Middle frontal gyrus (tissue), 1 donor: ENCODE measurements at regions not wholly inside any gene's neighbourhood (a gene's known extent, or its start where the extent isn't known, plus 50 kb on each side); places are given as distances from the start of the nearest gene placed in this dataset.

Experiments used
- DNase-seq: peaks from one replicate; pipeline ENCODE4 v3.0.0-alpha.2; 2015; ENCODE audit warnings: low spot score; ENCODE audit errors: extremely low spot score

GRCh38 chr3:135731546-135731945 is 234.0 kb upstream of the PPP2R3A start:
- DNase-seq: no peak

GRCh38 chr3:135736740-135737139 is 228.8 kb upstream of the PPP2R3A start:
- DNase-seq: no peak

DNA sequence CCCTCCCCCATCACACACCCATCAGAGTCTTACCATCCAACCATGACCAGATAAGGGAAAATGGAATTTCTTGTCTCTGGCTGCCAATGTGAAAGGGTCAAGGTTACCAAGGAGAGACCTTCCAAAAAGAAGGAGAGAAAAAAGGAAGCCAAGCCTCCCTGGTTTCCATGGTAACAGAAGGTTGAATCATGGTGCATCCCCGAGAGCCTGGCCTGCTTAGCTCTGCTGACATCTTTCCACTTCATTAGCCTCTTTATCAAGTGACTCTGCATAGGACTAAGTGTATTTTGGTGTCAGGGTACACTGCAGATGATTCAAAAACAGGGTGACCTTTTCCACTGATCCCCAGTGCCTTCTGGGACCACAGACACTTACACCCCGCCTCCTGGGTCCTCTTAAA is 225.7 kb upstream of the PPP2R3A start:
- DNase-seq: no peak

DNA sequence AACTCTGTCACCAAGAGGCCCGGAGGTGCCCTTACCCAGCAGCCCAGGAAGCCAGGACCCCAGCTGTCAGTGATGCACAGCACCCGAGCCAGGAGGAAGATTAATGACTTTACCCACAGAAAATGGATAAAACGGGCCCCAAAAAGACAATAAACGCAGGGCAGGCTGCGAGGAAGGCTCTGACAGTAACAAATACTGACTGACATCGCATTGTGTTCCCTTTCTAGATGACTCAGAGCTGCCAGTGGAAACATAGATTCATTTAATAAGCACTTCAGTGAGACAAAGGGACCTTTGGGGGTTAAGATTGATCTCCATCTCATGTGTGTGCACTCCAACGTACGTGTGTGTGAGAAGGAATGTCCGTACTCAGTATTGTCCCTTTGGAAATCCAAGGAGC is 225.3 kb upstream of the PPP2R3A start:
- no peak for DNase-seq

GRCh38 chr3:135740751-135741150 is 224.8 kb upstream of the PPP2R3A start:
- no peak for DNase-seq

GRCh38 chr3:135751991-135752390 is 213.5 kb upstream of the PPP2R3A start:
- no peak for DNase-seq

DNA sequence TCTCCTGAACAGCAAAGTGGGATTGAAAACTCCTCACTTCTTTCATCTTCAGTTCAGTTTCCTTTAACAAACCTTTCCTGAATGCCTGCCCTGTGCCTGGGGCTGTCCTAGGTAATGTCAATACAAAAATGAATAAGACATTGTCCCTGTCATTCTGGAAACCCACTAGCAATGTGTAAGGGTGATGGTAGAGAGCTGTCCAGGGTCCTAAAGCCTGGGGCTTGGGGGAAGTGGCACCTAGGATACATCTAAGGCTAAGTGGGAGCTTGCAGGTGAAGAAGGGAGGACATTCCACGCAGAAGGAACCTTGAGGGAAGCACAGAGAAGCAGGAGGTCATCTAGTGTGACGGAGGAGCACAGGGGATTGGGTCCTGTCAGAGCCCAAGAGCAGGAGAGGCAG is 212.7 kb upstream of the PPP2R3A start:
- no peak for DNase-seq

GRCh38 chr3:135753506-135753905 is 212.0 kb upstream of the PPP2R3A start:
- DNase-seq: no peak

- DNase-seq: no peak
Measured at GRCh38 chr3:135755330-135756105, 210.0 kb upstream of the PPP2R3A start.

- peak; percentile 31 for DNase-seq
Measured at GRCh38 chr3:135756106-135756668, 209.3 kb upstream of the PPP2R3A start.

DNA sequence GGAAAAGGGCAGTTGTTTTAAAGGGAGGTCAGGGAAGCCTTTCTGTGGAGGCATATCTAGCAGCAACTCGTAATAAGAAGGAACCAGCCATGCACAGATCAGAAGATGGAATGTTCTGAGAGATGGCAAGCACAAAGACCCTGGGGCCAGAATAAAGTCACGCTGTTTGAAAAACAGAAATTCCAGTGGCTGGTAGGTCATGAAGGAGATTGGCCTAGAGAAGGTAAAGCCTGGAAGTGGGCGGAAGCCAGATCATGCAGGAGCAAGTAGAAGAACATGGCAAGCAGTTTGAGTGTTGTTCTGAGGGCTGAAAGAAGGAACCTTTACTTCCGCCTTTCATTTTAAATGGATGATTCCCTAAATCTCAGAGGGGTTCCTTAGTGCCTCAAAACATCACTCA is 208.1 kb upstream of the PPP2R3A start:
- DNase-seq: no peak

GRCh38 chr3:135758961-135759360 is 206.6 kb upstream of the PPP2R3A start:
- DNase-seq: no peak

DNA sequence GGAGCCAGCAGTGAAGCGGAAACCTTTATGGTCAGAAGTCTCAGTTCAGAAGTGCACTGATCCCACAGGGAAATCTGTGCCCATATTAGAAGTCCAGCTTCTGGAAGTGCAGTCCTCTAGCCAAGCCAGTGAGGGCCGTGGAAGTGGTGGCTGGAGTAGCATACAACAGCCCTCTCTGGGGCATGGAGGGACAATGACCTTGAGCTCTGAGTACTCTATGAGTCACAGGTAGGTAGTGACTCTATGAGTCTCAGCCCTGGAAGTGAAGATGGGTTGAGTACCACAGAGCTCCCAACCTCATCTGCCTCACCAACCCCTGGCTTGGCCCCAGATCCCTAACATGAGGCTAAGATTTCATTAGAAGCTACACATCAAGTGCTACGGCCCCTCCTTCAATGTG is 205.9 kb upstream of the PPP2R3A start:
- no peak for DNase-seq

GRCh38 chr3:135760581-135760980 is 204.9 kb upstream of the PPP2R3A start:
- no peak for DNase-seq

DNA sequence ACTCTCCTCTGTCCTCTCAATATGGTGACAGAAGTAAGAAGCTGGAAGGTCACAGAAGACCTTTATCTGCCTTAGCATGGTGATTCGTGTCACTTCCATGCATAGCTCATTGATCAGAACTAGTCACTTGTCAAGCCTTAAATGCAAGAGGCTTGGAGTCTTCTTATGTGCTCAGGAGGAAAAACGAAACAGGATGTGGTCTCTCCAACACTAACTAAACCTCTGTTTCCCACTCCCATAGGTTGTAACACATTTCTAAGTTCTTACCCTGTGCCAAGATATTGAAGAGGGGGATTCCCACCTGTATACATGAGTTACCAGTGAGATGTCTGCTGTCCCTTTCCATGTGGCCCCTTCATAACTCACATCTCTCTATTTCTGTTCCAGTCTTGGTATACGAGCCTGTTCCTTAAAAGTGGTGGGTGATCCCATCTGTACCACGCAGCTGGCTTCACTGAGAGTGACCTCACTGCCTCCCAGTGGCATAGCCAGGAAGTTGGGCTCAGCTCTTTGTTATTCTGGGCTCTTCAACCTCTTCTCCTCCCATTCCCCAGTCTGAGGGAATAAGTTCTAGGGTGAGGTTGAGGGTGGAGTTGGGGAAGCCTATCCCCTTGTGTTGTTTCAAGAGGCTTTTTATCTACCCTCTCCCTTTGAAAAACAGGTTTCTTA is 203.2 kb upstream of the PPP2R3A start:
- no peak for DNase-seq

DNA sequence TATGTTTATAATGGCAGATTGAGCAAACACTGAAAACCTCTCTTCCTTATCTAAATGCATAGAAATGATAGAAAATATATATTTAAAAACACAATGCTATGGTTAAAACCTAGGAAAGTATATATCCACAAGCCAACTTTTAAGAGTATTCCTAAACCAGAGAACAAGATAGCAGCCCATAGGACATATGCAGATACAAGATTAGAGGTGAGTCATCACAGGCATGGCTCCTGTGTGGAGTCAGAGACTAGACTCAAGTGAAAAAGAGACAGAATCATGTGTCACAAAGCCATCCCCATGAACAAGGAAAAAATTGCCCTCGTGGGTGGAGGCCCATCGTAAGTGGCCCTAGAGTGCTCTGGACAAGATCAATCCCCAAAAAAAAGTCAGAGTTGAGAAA is 199.4 kb upstream of the PPP2R3A start:
- no peak for DNase-seq

- no peak for DNase-seq
Measured at GRCh38 chr3:135771760-135772159, 193.8 kb upstream of the PPP2R3A start.

GRCh38 chr3:135779024-135779423 is 186.5 kb upstream of the PPP2R3A start:
- no peak for DNase-seq

- peak; percentile 31 for DNase-seq
Measured at GRCh38 chr3:135779590-135780235, 185.8 kb upstream of the PPP2R3A start.

DNA sequence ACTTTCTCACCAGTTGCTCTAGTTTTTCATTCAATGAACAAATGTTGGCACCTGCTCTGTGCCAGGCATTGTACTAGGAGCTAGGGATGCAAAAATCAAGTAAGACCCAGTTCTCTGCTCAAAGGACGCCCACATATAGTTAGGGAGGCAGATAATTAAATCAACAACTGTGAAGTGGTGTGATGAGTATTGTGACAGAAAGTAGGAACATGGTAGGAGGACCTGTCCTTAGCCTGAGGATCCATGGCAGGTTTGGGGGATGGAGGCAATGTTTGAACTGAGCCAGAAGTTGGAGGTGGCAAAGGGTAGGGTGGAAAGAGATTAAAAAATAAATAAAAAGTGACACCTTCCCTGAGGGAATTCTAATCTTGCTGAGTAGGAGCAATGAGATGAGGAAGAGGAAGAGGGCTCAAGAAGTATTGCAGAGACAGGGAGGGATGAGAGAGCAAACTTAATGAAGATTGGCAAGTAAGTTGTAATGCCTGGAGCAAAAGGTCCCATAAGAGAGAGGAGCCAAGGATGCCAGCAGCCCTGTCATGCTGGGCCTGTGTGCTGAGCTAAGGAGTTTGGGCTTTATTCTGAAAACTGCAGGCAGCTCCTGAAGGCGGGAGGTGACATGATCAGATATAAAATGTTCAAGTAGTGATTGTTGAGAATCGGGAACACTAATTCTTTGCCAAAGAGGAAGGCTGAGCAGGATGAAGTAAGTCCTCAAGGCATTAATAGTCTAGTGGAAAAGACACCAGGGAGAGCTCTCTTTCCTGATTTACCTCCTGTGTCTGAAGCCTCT is 184.3 kb upstream of the PPP2R3A start:
- no peak for DNase-seq

DNA sequence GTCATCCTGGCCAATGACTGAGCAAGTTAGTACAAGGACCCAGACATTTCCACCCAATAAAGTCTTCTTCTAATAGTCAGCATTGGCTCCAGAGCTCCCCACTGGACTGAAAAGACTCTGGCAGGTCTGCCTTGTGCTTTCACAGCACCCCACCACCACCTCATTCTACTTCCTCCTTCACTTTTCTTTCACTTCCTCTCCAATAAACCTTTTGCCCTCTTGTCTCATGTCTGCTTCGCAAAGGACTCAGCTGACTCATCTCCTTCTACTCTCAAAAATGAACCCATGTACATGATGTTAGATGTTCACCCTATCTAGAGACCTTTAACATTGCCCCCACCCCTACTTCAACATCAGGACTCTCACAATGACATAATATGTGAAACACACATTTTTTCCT is 181.0 kb upstream of the PPP2R3A start:
- no peak for DNase-seq
